Dedifferentiated amniotic fluid mesenchymal stem cell (primary cell): ENCODE measurements at regions not wholly inside any gene's neighbourhood (a gene's known extent, or its start where the extent isn't known, plus 50 kb on each side); places are given as distances from the start of the nearest gene placed in this dataset.
"Not testable (repeated sequence)": the region's sequence is repeated elsewhere in the genome, so short reads cannot be mapped to it uniquely, and the experiment has no call there.

Experiments used
- DNase-seq: peaks from one replicate; pipeline ENCODE4 v3.0.0-alpha.2; 2016; ENCODE audit errors: extremely low spot score

DNA sequence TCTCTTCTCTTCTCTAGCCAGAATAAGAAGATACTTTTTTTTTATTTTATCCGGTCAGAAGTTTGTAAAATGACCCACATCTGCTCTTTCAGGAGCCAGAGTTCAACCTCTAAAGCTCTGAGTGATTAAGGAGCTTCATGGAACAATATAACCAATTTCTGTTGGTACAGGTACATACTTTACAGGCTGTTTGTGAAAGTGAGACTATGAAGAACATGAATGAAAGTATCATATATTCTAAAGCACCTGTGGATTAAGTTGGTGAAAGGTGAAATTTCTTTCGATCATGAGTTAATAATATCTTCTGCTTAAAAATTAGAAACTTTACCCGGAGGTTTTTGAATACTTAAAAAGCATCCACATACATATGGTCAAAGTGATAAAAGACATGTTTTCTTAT lies 65.2 kb downstream of the DMRT2 start:
- no peak for DNase-seq

- DNase-seq: no peak
Observed at GRCh38 chr9:1117439-1117838, 67.3 kb downstream of the DMRT2 start.

DNA sequence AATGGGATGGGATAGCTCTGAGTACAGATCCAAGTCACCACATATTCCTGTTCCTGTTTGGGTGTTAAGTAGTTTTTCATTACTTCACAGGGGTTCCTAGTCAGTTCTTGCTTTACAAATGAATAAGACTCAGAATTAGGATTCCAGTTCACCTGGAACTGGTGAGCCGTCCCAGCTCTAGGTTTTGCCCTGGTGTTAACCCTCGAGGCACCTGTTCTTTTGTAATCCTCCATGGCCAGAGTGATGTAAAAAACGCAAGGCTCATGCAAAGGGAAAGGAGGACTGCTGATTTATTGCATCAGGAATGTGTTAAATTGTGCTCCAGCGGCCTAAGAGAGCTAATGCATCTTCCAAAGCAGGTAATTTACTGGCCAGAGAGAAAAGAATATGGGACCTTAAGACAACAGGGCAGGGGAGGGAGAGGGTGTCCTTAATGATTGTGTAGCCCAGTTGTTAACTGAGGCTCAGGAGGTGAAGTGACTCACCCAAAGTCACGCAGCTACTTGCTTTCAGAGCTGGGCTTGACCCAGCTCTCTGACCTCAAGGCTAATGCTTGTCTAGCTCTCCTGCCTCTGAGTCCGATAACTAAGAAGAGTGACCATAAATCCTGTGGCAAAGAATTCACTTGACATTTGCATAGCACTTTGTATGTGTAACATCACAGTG lies 70.5 kb downstream of the DMRT2 start:
- DNase-seq: no peak

- no peak for DNase-seq
Observed at GRCh38 chr9:1125741-1126140, 75.6 kb downstream of the DMRT2 start.

GRCh38 chr9:1128046-1128445 lies 77.9 kb downstream of the DMRT2 start:
- DNase-seq: no peak

DNA sequence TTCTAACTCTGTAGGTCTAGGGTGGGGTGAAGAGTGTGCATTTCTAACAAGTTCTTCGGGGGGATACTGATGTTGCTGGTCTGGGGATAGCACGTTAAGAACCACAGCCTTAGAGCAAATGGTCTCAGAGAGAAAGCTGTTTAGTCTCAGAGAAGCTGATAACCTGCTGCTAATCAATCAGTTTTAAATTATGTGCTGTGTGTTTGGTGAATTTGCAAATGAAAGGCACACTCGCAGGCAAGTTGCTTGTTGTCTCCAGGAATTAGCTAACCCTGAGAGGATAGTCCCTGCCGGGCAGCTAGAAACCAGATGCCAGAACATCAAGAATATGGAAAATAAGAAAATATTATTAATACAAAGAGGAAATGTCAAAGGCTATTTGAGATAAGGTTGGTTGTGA lies 79.2 kb downstream of the DMRT2 start:
- no peak for DNase-seq

- no peak for DNase-seq
Observed at GRCh38 chr9:1140057-1140456, 89.9 kb downstream of the DMRT2 start.

DNA sequence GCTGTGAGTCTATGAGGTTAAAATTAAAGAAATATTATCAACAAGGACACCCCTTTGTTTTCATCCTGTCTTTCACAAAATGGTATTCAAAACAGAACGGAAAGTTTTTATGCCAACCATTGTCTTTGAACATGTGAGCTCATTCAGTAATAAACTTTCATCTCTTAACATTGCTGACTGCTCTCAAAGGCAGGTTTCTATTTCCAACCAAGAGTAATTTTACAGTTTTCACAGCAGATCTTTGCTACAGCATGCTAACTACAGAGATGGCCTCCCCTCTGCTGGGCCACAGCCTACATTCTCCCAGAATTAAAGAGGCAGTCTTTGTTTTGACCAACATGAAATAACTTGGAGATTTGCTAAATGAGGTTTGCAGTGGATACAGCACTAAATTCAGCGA lies 101.5 kb downstream of the DMRT2 start:
- DNase-seq: no peak

DNA sequence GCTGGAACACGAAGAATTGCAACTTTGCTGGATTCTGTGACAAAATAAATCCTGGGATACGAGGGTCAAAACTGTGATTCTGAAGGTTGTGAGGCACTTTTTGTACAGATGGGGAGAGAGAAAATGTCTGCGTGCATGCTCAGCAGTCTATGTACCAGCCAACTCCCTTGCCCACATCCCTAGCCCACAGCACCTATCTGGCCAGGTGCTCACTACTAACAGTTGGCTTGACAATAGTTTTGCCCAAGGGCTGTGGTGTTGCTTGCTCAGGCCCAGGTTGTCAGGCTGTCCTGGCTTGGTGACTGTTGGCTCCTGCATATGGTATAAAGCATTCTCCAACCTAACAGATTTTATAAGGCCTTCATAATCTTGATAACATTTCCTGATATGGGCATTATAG lies 102.0 kb downstream of the DMRT2 start:
- DNase-seq: no peak

DNA sequence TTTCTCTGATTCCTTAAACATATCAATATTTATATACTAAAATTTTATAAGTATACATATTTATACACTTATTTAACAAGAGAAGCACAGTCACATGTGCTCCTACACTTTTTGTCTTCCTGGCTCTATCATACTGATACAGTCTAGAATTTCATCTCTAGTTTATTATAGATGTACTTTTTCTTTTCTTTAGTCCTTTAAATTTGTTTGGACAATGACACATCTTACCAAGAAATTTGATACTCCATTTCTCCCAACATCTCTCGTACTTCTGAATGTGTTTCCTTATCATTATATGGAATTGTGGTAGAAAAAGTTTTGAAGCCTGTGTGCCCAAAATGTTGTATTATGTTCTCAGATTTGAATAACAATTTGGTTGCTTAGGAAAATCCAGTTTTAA lies 104.6 kb downstream of the DMRT2 start:
- DNase-seq: no peak

GRCh38 chr9:1155602-1156001 lies 105.4 kb downstream of the DMRT2 start:
- DNase-seq: no peak

GRCh38 chr9:1156794-1157550 lies 106.8 kb downstream of the DMRT2 start:
- no peak for DNase-seq

- no peak for DNase-seq
Observed at GRCh38 chr9:1157836-1158235, 107.7 kb downstream of the DMRT2 start.

- DNase-seq: no peak
Observed at GRCh38 chr9:1170918-1171317, 120.8 kb downstream of the DMRT2 start.

DNA sequence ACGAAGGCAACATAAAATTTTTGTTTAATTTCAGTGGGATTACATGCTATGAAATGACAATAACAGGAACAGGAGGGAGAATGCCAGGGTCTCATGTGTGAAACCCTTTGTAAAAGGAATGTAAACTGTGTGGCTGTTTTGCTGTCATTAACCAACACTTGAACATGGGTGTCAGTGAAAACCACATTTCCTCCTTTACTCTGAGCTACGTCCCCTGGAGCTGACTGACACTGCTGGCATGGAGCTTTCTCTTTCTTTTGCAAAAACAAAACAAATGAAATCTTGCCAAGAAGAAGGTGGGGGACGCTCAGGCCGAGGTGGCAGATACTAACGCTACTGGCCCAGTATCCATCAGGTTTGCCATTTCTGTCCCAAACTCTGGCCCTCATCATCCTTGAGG lies 121.4 kb downstream of the DMRT2 start:
- no peak for DNase-seq

- DNase-seq: no peak
Observed at GRCh38 chr9:1173211-1173610, 123.1 kb downstream of the DMRT2 start.

DNA sequence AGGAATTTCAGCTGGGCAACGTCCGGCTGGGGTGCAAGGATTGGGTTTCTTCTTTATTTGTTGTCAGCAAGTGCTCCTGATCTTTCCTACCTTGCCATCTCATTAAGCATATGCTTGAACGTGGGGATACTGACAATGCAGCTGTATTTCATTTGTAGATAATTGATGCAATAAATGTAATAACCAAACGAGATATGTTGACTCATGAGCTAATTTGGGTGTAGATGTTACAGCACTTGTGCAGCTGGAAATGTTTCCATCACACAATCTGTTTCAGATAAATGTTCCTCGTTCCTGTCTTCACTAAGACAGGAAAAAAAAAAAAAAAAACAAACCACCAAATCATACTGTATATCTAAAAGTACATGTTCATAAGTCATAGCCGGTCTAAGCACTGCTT lies 123.8 kb downstream of the DMRT2 start:
- DNase-seq: no peak

DNA sequence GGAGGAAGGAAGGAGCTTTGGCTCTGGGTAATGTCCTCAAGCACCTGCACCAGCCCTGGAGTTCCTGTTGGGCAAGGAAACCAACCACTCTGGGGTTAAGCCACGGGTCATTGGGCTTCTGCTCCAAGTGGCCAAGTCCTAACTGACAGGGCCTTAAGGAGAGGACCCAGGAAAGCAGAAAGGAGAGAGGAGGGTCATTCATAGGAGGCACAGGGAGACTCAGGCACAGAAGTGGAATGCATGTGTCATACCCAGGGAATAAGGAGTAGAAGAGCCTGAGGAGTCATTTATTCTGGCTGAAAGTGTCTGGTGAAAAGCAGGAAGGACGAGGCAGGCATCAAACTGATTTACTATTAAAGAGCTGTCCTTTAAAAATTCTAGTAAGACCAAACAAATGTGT lies 129.2 kb downstream of the DMRT2 start:
- no peak for DNase-seq

DNA sequence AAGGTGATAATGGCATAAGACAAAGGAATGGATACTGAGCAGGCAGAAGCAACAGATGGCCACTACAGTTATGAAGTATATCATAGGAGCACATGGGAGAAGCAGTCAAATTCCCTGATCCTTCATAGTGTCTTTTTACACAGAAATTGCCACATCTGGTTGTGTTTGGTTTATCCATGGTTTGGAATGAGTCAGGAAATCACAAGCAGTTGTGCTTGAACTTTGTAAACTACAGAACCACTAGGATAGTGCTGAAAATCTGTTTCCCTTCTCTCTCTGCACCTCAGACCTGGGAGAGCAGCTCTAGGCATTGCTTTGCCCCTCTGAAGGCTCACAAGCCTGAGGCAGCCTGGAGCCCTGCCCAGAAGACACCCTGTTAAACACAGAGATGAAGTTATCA lies 134.0 kb downstream of the DMRT2 start:
- DNase-seq: no peak

GRCh38 chr9:1187137-1187536 lies 137.0 kb downstream of the DMRT2 start:
- DNase-seq: not testable (repeated sequence)

GRCh38 chr9:1195636-1196035 lies 145.5 kb downstream of the DMRT2 start:
- not testable (repeated sequence) for DNase-seq

- DNase-seq: no peak
Observed at GRCh38 chr9:1198085-1198484, 147.9 kb downstream of the DMRT2 start.

GRCh38 chr9:1200847-1201251 lies 150.7 kb downstream of the DMRT2 start:
- no peak for DNase-seq

DNA sequence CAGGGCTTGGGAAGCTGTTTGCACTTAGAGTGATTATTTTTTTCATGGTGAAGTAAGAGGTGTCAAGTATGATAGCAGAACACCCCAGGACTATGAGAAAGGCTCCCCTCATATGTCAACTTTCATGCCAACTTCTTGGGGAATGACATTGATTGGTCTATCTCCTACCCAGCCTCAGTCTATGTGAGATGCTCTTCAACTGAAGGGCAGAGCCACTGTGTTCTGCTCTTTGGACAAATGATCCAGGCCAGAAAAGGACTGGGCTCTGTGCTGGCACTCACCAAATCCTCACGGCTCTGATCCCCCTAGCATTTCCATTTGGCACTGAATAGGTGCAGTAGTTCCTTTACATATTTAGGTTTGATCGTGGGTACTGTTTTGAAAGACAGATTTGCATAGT lies 151.1 kb downstream of the DMRT2 start:
- no peak for DNase-seq
